PC-3 (cell line): ENCODE measurements at regions not wholly inside any gene's neighbourhood (a gene's known extent, or its start where the extent isn't known, plus 50 kb on each side); places are given as distances from the start of the nearest gene placed in this dataset.

Experiments used
- CTCF ChIP-seq: fragments of 300-600 bp; sonication (generic); conservative IDR thresholded peaks from 2 replicates; pipeline ENCODE4 v1.5.1; 2017; ENCODE audit warnings: antibody characterized with exemption, low read depth, mild to moderate bottlenecking, low read length
- EZH2 ChIP-seq: fragments of 300-600 bp; sonication (generic); IDR thresholded peaks from one replicate; pipeline ENCODE4 v1.6.1; 2017; ENCODE audit warnings: antibody characterized with exemption, mild to moderate bottlenecking, low read length; ENCODE audit not compliant: unreplicated experiment

- no peak for TF ChIP-seq CTCF
- TF ChIP-seq EZH2 = no peak
Observed at GRCh38 chr13:34310539-34310938, 492.6 kb downstream of the RFC3 start.
